Endothelial cell of umbilical vein (primary cell): ENCODE measurements at regions not wholly inside any gene's neighbourhood (a gene's known extent, or its start where the extent isn't known, plus 50 kb on each side); places are given as distances from the start of the nearest gene placed in this dataset.

Source experiments
- BruUV-seq: library from RNA; stranded (reverse); fragments of 400-500 nt; replicated peaks from 2 replicates; lab custom pipeline; 2021; lab: Mats Ljungman, UMichigan
- CTCF ChIA-PET: fragments of 300-600, 350-600 bp; sonication (Branson Sonifier 250); formaldehyde crosslinking; loops from one replicate; lab custom pipeline; 2021; ENCODE audit warnings: antibody characterized with exemption, inconsistent platforms; lab: Charles Lee
- POLR2A ChIA-PET: fragments of 300-600, 350-600 bp; sonication (Branson Sonifier 250); formaldehyde crosslinking; loops from one replicate; lab custom pipeline; 2021; ENCODE audit warnings: antibody characterized with exemption, inconsistent platforms; lab: Charles Lee
- DNase-seq: peaks from one replicate; pipeline ENCODE4 v3.0.0-alpha.2; 2011; ENCODE audit warnings: low read depth, low spot score
- FAIRE-seq: peaks from 2 replicates; lab custom pipeline; 2011; peaks lifted over from hg19 to GRCh38; lab: Jason Lieb, UNC
- H2AFZ ChIP-seq: 2 replicates; pipeline ENCODE4 v1.6.0; 2012; ENCODE audit warnings: low read depth, low read length, control low read depth, inconsistent platforms
- H3K27ac ChIP-seq: 2 replicates; pipeline ENCODE4 v1.5.1; 2011; ENCODE audit warnings: low read depth, mild to moderate bottlenecking, control low read depth, low read length, moderate library complexity; ENCODE audit not compliant: insufficient read depth
- H3K27me3 ChIP-seq, 2 experiments: 2 replicates each; pipeline versions ENCODE4 v1.6.0 to v1.6.1; 2011; ENCODE audit warnings: low read length in 2 of 2, mixed read lengths in 1 of 2; ENCODE audit not compliant: control insufficient read depth in 2 of 2, insufficient read depth in 2 of 2
- H3K36me3 ChIP-seq, 2 experiments: 2 replicates in 1 of 2; 3 replicates in 1 of 2; pipeline ENCODE4 v1.5.1; 2011; ENCODE audit warnings: low read length in 2 of 2, mild to moderate bottlenecking in 1 of 2, moderate library complexity in 1 of 2; ENCODE audit not compliant: control insufficient read depth in 2 of 2, insufficient read depth in 2 of 2; ENCODE audit errors: extremely low read depth in 1 of 2
- H3K4me1 ChIP-seq: 3 replicates; pipeline ENCODE4 v1.5.1; 2011; ENCODE audit warnings: mild to moderate bottlenecking, low read length; ENCODE audit not compliant: control insufficient read depth, insufficient read depth; ENCODE audit errors: extremely low read depth
- H3K4me2 ChIP-seq: 2 replicates; pipeline ENCODE4 v1.6.1; 2011; ENCODE audit warnings: low read length, control low read depth, mixed read lengths; ENCODE audit not compliant: insufficient read depth
- H3K4me3 ChIP-seq, 3 experiments: fragments of 200-600 bp in 1 of 3; sonication (generic), shearing (Covaris generic) in 1 of 3; replicated peaks in 1 of 3; 2 replicates each; pipeline ENCODE4 v1.5.1; 2011 to 2016; ENCODE audit warnings: control low read depth in 3 of 3, low read length in 3 of 3, mild to moderate bottlenecking in 2 of 3, inconsistent platforms in 1 of 3, low read depth in 1 of 3, moderate library complexity in 1 of 3; ENCODE audit not compliant: insufficient read depth in 1 of 3
- H3K79me2 ChIP-seq: 2 replicates; pipeline ENCODE4 v1.6.0; 2012; ENCODE audit warnings: low read length, inconsistent platforms; ENCODE audit not compliant: control insufficient read depth, insufficient read depth
- H3K9ac ChIP-seq: replicated peaks from 2 replicates; pipeline ENCODE3; 2011; ENCODE audit warnings: low read length, control low read depth; ENCODE audit not compliant: insufficient read depth; ENCODE audit errors: extremely low read depth
- H3K9me1 ChIP-seq: replicated peaks from 3 replicates; pipeline ENCODE4 v1.6.0; 2011; ENCODE audit warnings: mild to moderate bottlenecking, low read length; ENCODE audit not compliant: control insufficient read depth, insufficient read depth; ENCODE audit errors: extremely low read depth
- H3K9me3 ChIP-seq: replicated peaks from 2 replicates; pipeline ENCODE4 v1.5.1; 2012; ENCODE audit warnings: low read length, inconsistent platforms; ENCODE audit not compliant: control insufficient read depth, insufficient read depth
- H4K20me1 ChIP-seq: replicated peaks from 2 replicates; pipeline ENCODE3; 2011; ENCODE audit warnings: mild to moderate bottlenecking, low read length; ENCODE audit not compliant: control insufficient read depth, insufficient read depth; ENCODE audit errors: extremely low read depth
- EZH2 ChIP-seq: IDR thresholded peaks from 2 replicates; pipeline ENCODE4 v1.6.1; 2012; ENCODE audit warnings: borderline replicate concordance, low read depth, mild to moderate bottlenecking, moderate library complexity, low read length, inconsistent platforms; ENCODE audit not compliant: severe bottlenecking
- FOS ChIP-seq: IDR thresholded peaks from 2 replicates; pipeline ENCODE4 v1.6.1; 2011; ENCODE audit warnings: mild to moderate bottlenecking, low read length, moderate library complexity, borderline replicate concordance; ENCODE audit not compliant: insufficient read depth
- GATA2 ChIP-seq: IDR thresholded peaks from 2 replicates; pipeline ENCODE4 v1.7.0; 2011; ENCODE audit warnings: low read depth, mild to moderate bottlenecking, moderate library complexity, mixed read lengths, low read length; ENCODE audit not compliant: insufficient read length, insufficient read depth
- JUN ChIP-seq: IDR thresholded peaks from 2 replicates; pipeline ENCODE4 v1.6.1; 2011; ENCODE audit warnings: borderline replicate concordance, low read depth; ENCODE audit not compliant: insufficient read length, insufficient read depth
- MYC ChIP-seq: IDR thresholded peaks from one replicate; pipeline ENCODE4 v1.6.1; 2011; ENCODE audit warnings: mild to moderate bottlenecking, low read depth, low read length
- POLR2A ChIP-seq: IDR thresholded peaks from 2 replicates; pipeline ENCODE4 v1.6.1; 2012; ENCODE audit warnings: low read depth, mild to moderate bottlenecking, control low read depth, low read length
- POLR2AphosphoS5 ChIP-seq: IDR thresholded peaks from 2 replicates; pipeline ENCODE4 v1.6.1; 2012; ENCODE audit warnings: low read depth, mild to moderate bottlenecking, control low read depth, low read length, moderate library complexity; ENCODE audit not compliant: insufficient read depth
- dilution Hi-C: fragments of 300-500 bp; cut with MboI; formaldehyde crosslinking; loops from one replicate; pipeline ENCODE4 v1.15.0; 2019; ENCODE audit warnings: low sequenced_read_pairs; ENCODE audit not compliant: extremely low pct_ligation_motif_present
- intact Hi-C: fragments of 100-400 bp; cut with micrococcal nuclease; formaldehyde crosslinking; loops from one replicate; pipeline ENCODE4 v1.10.0; 2022
- TF ChIP-seq, protein P1 (sequence below): IDR thresholded peaks from 2 replicates; pipeline ENCODE4 v1.6.1; 2011; ENCODE audit not compliant: insufficient read depth, insufficient read length
- TF ChIP-seq, protein P2 (sequence below), 2 donors: IDR thresholded peaks; 1 replicate in 1 of 2; 2 replicates in 1 of 2; pipeline ENCODE4 v1.5.1; 2011; ENCODE audit warnings: low read length in 2 of 2, mild to moderate bottlenecking in 2 of 2, moderate library complexity in 2 of 2, control low read depth in 1 of 2, inconsistent platforms in 1 of 2, low read depth in 1 of 2; ENCODE audit not compliant: insufficient read depth in 1 of 2; ENCODE audit errors: extremely low read depth in 1 of 2

DNA sequence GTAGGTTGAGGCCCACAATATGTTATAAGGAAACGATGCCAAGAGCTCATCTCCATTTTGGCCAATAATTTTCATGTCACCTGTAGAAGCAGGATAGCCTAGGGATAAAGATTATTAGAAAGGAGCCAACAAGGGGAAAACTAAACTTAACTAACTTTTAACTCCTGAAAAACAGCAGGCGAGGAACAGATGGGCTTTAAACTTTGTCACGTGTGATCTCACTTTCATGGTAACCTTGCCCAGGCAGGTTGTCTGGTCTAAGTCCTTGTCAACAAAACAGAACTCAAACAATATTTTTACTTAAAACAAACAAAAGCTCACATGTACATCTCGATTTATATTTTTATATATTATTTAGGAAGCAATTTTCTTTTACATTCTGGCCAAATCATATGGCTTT is 1672.0 kb downstream of the TP53TG3F start:
- POLR2A ChIA-PET: no interaction called here
- dilution Hi-C loops (no loop called here), intact Hi-C loops (no loop called here)
- Histone ChIP-seq H3K9ac (no peak overlapping the region), H3K9me3 (peaks cover 6% of the 10 kb centered on the region), H3K9me1 (no peaks in the 10 kb centered on the region), H3K4me1 (no peaks in the 10 kb centered on the region), H3K27ac (no peak overlapping the region), H2AFZ (no peak overlapping the region), H3K27me3 (no peaks in the 10 kb centered on the region), H3K4me2 (no peak overlapping the region), H3K36me3 (no peaks in the 10 kb centered on the region), H3K4me3 (no peak overlapping the region), H4K20me1 (no peaks in the 10 kb centered on the region), H3K79me2 (no peaks in the 10 kb centered on the region)
- no peak for DNase-seq
- no TSS peak for BruUV-seq
- FAIRE-seq: no peak
- TF ChIP-seq POLR2A (no peak), GATA2 (no peak), POLR2AphosphoS5 (no peak), MYC (no peak), EZH2 (no peak), JUN (no peak), FOS (no peak)
- TF ChIP-seq, protein P1, sequence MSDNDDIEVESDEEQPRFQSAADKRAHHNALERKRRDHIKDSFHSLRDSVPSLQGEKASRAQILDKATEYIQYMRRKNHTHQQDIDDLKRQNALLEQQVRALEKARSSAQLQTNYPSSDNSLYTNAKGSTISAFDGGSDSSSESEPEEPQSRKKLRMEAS: no peak
- TF ChIP-seq, protein P2, sequence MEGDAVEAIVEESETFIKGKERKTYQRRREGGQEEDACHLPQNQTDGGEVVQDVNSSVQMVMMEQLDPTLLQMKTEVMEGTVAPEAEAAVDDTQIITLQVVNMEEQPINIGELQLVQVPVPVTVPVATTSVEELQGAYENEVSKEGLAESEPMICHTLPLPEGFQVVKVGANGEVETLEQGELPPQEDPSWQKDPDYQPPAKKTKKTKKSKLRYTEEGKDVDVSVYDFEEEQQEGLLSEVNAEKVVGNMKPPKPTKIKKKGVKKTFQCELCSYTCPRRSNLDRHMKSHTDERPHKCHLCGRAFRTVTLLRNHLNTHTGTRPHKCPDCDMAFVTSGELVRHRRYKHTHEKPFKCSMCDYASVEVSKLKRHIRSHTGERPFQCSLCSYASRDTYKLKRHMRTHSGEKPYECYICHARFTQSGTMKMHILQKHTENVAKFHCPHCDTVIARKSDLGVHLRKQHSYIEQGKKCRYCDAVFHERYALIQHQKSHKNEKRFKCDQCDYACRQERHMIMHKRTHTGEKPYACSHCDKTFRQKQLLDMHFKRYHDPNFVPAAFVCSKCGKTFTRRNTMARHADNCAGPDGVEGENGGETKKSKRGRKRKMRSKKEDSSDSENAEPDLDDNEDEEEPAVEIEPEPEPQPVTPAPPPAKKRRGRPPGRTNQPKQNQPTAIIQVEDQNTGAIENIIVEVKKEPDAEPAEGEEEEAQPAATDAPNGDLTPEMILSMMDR (IDR thresholded peaks at IDR 0.05; ENCODE audit: extremely low read depth in 1 of 2, insufficient read depth in 1 of 2, low read depth in 1 of 2, low read length in 2 of 2): no peak
- CTCF ChIA-PET: no interaction called here
